GM23338 (cell line): ENCODE measurements at regions not wholly inside any gene's neighbourhood (a gene's known extent, or its start where the extent isn't known, plus 50 kb on each side); places are given as distances from the start of the nearest gene placed in this dataset.

Experiments used
- ATAC-seq: fragments of 200-7000 bp; cut with Tn5 transposase; 3 replicates; pipeline ENCODE4 v1.9.1; 2020
- DNase-seq: peaks from one replicate; pipeline ENCODE4 v3.0.0-alpha.2; 2015; ENCODE audit warnings: low spot score
- H2AFZ ChIP-seq: fragments of 200-600 bp; sonication (generic); 2 replicates; pipeline ENCODE4 v1.8.0; 2016; ENCODE audit warnings: antibody characterized with exemption, mild to moderate bottlenecking, moderate library complexity
- H3F3A ChIP-seq: fragments of 200-600 bp; sonication (generic); replicated peaks from 2 replicates; pipeline ENCODE4 v1.8.0; 2017; ENCODE audit warnings: antibody characterized with exemption, mixed run types, low read depth
- H3K27ac ChIP-seq: fragments of 200-600 bp; sonication (generic); 2 replicates; pipeline ENCODE4 v1.6.1; 2016; ENCODE audit warnings: low read depth
- H3K27me3 ChIP-seq: fragments of 200-600 bp; sonication (generic); 2 replicates; pipeline ENCODE4 v1.8.0; 2016; ENCODE audit warnings: mild to moderate bottlenecking, mixed run types, moderate library complexity; ENCODE audit not compliant: insufficient read depth
- H3K36me3 ChIP-seq: fragments of 200-600 bp; sonication (generic); 2 replicates; pipeline ENCODE4 v1.8.0; 2016; ENCODE audit warnings: mild to moderate bottlenecking; ENCODE audit not compliant: insufficient read depth
- H3K4me1 ChIP-seq: fragments of 200-600 bp; sonication (generic); 2 replicates; pipeline ENCODE4 v1.8.0; 2016; ENCODE audit warnings: mild to moderate bottlenecking, moderate library complexity; ENCODE audit not compliant: insufficient read depth
- H3K4me2 ChIP-seq: fragments of 200-600 bp; sonication (generic); 2 replicates; pipeline ENCODE4 v1.7.1; 2017; ENCODE audit warnings: mixed run types
- H3K4me3 ChIP-seq: fragments of 200-600 bp; sonication (generic); 2 replicates; pipeline ENCODE4 v1.6.1; 2016; ENCODE audit warnings: mixed run types
- H3K79me2 ChIP-seq: fragments of 200-600 bp; sonication (generic); replicated peaks from 2 replicates; pipeline ENCODE4 v1.8.0; 2017; ENCODE audit warnings: mild to moderate bottlenecking; ENCODE audit not compliant: insufficient read depth
- H3K9me2 ChIP-seq: fragments of 200-600 bp; sonication (generic); 2 replicates; pipeline ENCODE4 v1.8.0; 2017; ENCODE audit not compliant: insufficient read depth
- H4K20me1 ChIP-seq: fragments of 200-600 bp; sonication (generic); replicated peaks from 2 replicates; pipeline ENCODE4 v1.8.0; 2017; ENCODE audit warnings: mild to moderate bottlenecking; ENCODE audit not compliant: insufficient read depth
- H3K27ac Mint-ChIP-seq: 2 replicates; pipeline ENCODE4 v1.8.0; 2020; ENCODE audit warnings: inconsistent platforms, mild to moderate bottlenecking, moderate library complexity, mixed read lengths
- H3K27me3 Mint-ChIP-seq: 3 replicates; pipeline ENCODE4 v1.8.0; 2022; ENCODE audit warnings: low read depth, mild to moderate bottlenecking, moderate library complexity, mixed read lengths, inconsistent platforms; ENCODE audit not compliant: insufficient read depth, poor library complexity
- H3K36me3 Mint-ChIP-seq: 3 replicates; pipeline ENCODE4 v1.8.0; 2021; ENCODE audit warnings: low read depth, mild to moderate bottlenecking, inconsistent platforms, moderate library complexity, mixed read lengths
- H3K4me1 Mint-ChIP-seq: 3 replicates; pipeline ENCODE4 v1.8.0; 2020; ENCODE audit warnings: mild to moderate bottlenecking, inconsistent platforms, mixed read lengths
- H3K4me3 Mint-ChIP-seq: 3 replicates; pipeline ENCODE4 v1.8.0; 2021; ENCODE audit warnings: moderate library complexity, mild to moderate bottlenecking, inconsistent platforms, mixed read lengths
- H3K9me3 Mint-ChIP-seq: 3 replicates; pipeline ENCODE4 v1.8.0; 2020; ENCODE audit warnings: moderate library complexity, mild to moderate bottlenecking, inconsistent platforms, mixed read lengths
- CTCF ChIP-seq, 2 experiments: fragments of 200-600 bp in 1 of 2; sonication (generic) in 1 of 2; conservative IDR thresholded peaks; 2 replicates each; pipeline versions ENCODE4 v1.5.1 to v1.6.1; 2016 to 2017; ENCODE audit warnings: antibody characterized with exemption in 2 of 2, low read depth in 2 of 2, mild to moderate bottlenecking in 2 of 2, moderate library complexity in 1 of 2
- JUNB ChIP-seq: IDR thresholded peaks from one replicate; pipeline ENCODE4 v1.6.1; 2016; ENCODE audit warnings: antibody characterized with exemption; ENCODE audit not compliant: unreplicated experiment
- ZNF462 ChIP-seq: fragments of 250-450 bp; sonication (Bioruptor Pico); IDR thresholded peaks from 2 replicates; pipeline ENCODE4 v1.5.0; 2020; ENCODE audit warnings: mild to moderate bottlenecking, moderate library complexity

- no peaks in the 10 kb centered on the region for H3K79me2 ChIP-seq
- DNase-seq (peak; percentile 85), ATAC-seq (peak; percentile 100)
- H3K9me2 ChIP-seq: no peaks in the 10 kb centered on the region
- no peaks in the 10 kb centered on the region; the same call in 2 of the 3 replicates for H3K9me3 Mint-ChIP-seq
- no peaks in the 10 kb centered on the region for H3K27me3 ChIP-seq
- H3K27ac ChIP-seq: no peak overlapping the region
- no peaks in the 10 kb centered on the region for H3K4me1 ChIP-seq
- no peak overlapping the region for H3K4me3 Mint-ChIP-seq
- peak; percentile 63 to 85 for TF ChIP-seq CTCF (conservative IDR thresholded peaks at IDR 0.05; ENCODE audit: low read depth in 2 of 2)
- no peak for TF ChIP-seq JUNB
- H3K4me1 Mint-ChIP-seq: no peaks in the 10 kb centered on the region
- H4K20me1 ChIP-seq: no peaks in the 10 kb centered on the region
- H3K4me3 ChIP-seq: no peak overlapping the region
- H2AFZ ChIP-seq: peak overlapping the region; percentile 86
- H3K36me3 Mint-ChIP-seq: no peaks in the 10 kb centered on the region
- H3K27me3 Mint-ChIP-seq: no peaks in the 10 kb centered on the region
- no peak overlapping the region for H3K4me2 ChIP-seq
- H3F3A ChIP-seq: no peaks in the 10 kb centered on the region
- H3K36me3 ChIP-seq: no peaks in the 10 kb centered on the region
- H3K27ac Mint-ChIP-seq: no peak overlapping the region
Observed at GRCh38 chr16:80084614-80085013, 456.2 kb upstream of the DYNLRB2 start.

GRCh38 chr16:80084163-80084562 lies 456.6 kb upstream of the DYNLRB2 start:
- DNase-seq: no peak
- Histone ChIP-seq H3K4me2 (no peak overlapping the region), H4K20me1 (no peaks in the 10 kb centered on the region), H3F3A (no peaks in the 10 kb centered on the region), H3K27ac (no peak overlapping the region), H2AFZ (peak overlapping the region; percentile 86), H3K36me3 (no peaks in the 10 kb centered on the region), H3K27me3 (no peaks in the 10 kb centered on the region), H3K9me2 (no peaks in the 10 kb centered on the region), H3K4me1 (no peaks in the 10 kb centered on the region), H3K4me3 (no peak overlapping the region), H3K79me2 (no peaks in the 10 kb centered on the region)
- Mint-ChIP-seq H3K27ac (no peak overlapping the region), H3K4me1 (no peaks in the 10 kb centered on the region), H3K9me3 (no peaks in the 10 kb centered on the region; the same call in 2 of the 3 replicates), H3K27me3 (no peaks in the 10 kb centered on the region), H3K36me3 (no peaks in the 10 kb centered on the region), H3K4me3 (no peak overlapping the region)
- TF ChIP-seq ZNF462 (CRISPR knock-in tag): no peak
- ATAC-seq: peak; percentile 25; the same call in 1 of the 3 replicates
